ENCODE measurements at regions not wholly inside any gene's neighbourhood (a gene's known extent, or its start where the extent isn't known, plus 50 kb on each side); places are given as distances from the start of the nearest gene placed in this dataset.

- TF ChIP-seq CEBPB (IDR thresholded peaks at IDR 0.05; ENCODE audit: low read depth, low read length) (no peak), MAFK (IDR thresholded peaks at IDR 0.05; ENCODE audit: low read depth, low read length) (no peak), POLR2A (IDR thresholded peaks at IDR 0.05; ENCODE audit: low read depth, low read length) (no peak), CTCF (conservative IDR thresholded peaks at IDR 0.05; ENCODE audit: low read depth, low read length) (no peak), MAZ (IDR thresholded peaks at IDR 0.05; ENCODE audit: borderline replicate concordance, low read depth, low read length) (no peak), RFX5 (IDR thresholded peaks at IDR 0.05; ENCODE audit: low read depth, low read length) (no peak), BHLHE40 (IDR thresholded peaks at IDR 0.05; ENCODE audit: low read depth, low read length) (no peak), FOS (IDR thresholded peaks at IDR 0.05; ENCODE audit: low read depth, low read length) (no peak), USF2 (IDR thresholded peaks at IDR 0.05; ENCODE audit: low read depth, low read length) (no peak), RCOR1 (IDR thresholded peaks at IDR 0.05; ENCODE audit: insufficient replicate concordance, low read length) (no peak)
Measured at GRCh38 chr5:90338712-90339372, 70.7 kb downstream of the CETN3 start.
